Stomach (tissue), 8 donors: ENCODE measurements at regions not wholly inside any gene's neighbourhood (a gene's known extent, or its start where the extent isn't known, plus 50 kb on each side); places are given as distances from the start of the nearest gene placed in this dataset.

Experiments
- DNase-seq, 2 donors: peaks; one replicate each; pipeline versions ENCODE4 v3.0.0 to v3.0.0-alpha.2; 2013 to 2019
- H3K27ac ChIP-seq, 5 donors: fragments of 200-600 bp in 4 of 5; sonication (generic) in 4 of 5; one replicate each; pipeline ENCODE4 v1.5.1; 2013 to 2019; ENCODE audit warnings: mild to moderate bottlenecking in 1 of 5, moderate library complexity in 1 of 5
- H3K27me3 ChIP-seq, 3 donors: fragments of 200-600 bp; sonication (generic); one replicate each; pipeline ENCODE4 v1.5.1; 2017 to 2019; ENCODE audit warnings: mixed run types in 1 of 3
- H3K36me3 ChIP-seq, 4 donors: fragments of 200-600 bp; sonication (generic); 1 replicate in 3 of 4; 2 replicates in 1 of 4; pipeline ENCODE4 v1.5.1; 2016 to 2019
- H3K4me1 ChIP-seq, 4 donors: fragments of 200-600 bp; sonication (generic); one replicate each; pipeline ENCODE4 v1.5.1; 2016 to 2019
- H3K4me3 ChIP-seq, 4 donors: fragments of 200-600 bp; sonication (generic) in 3 of 4; one replicate each; pipeline ENCODE4 v1.5.1; 2016 to 2019; ENCODE audit warnings: mild to moderate bottlenecking in 1 of 4
- H3K9me3 ChIP-seq, 4 donors: fragments of 200-600 bp; sonication (generic); one replicate each; pipeline ENCODE4 v1.5.1; 2016 to 2019
- EP300 ChIP-seq: sonication (generic); formaldehyde crosslinking; IDR thresholded peaks from one replicate; pipeline ENCODE4 v1.6.1; 2017; ENCODE audit warnings: antibody characterized with exemption
- POLR2A ChIP-seq, 4 donors: fragments of 450-650 bp; IDR thresholded peaks; one replicate each; pipeline ENCODE4 v1.6.1; 2016; ENCODE audit warnings: antibody characterized with exemption in 4 of 4, control low read depth in 2 of 4, mild to moderate bottlenecking in 1 of 4, moderate library complexity in 1 of 4
- POLR2AphosphoS5 ChIP-seq, 3 donors: sonication (generic); formaldehyde crosslinking; IDR thresholded peaks; one replicate each; pipeline ENCODE4 v1.6.1; 2016; ENCODE audit warnings: antibody characterized with exemption in 3 of 3
- WGBS, 5 donors: extraction: QIAGEN DNeasy Blood & Tissue Kit in 3 of 5; methylation state at CpG; one replicate each; pipeline versions ENCODE4 v1.1.5 to v1.1.7; 2013 to 2018; 5-methylcytosine and 5-hydroxymethylcytosine counted together
- intact Hi-C: fragments of 100-400 bp; cut with DNase I; formaldehyde crosslinking; loops from one replicate; pipeline ENCODE4 v1.15.1; 2023; ENCODE audit warnings: low total_unique reads
- TF ChIP-seq, protein P1 (sequence below), 7 experiments: fragments of 450-650 bp in 4 of 7; fragments of 200-600 bp in 3 of 7; sonication (generic) in 3 of 7; IDR thresholded peaks; one replicate each; pipeline ENCODE4 v1.5.1; 2016 to 2019; ENCODE audit warnings: antibody characterized with exemption in 7 of 7, control low read depth in 2 of 7, mild to moderate bottlenecking in 1 of 7
- donor health status: healthy with polysubstance abuse.
- donor health status: Bipolar disorder and iron deficiency.
- donor health status: healthy.

DNA sequence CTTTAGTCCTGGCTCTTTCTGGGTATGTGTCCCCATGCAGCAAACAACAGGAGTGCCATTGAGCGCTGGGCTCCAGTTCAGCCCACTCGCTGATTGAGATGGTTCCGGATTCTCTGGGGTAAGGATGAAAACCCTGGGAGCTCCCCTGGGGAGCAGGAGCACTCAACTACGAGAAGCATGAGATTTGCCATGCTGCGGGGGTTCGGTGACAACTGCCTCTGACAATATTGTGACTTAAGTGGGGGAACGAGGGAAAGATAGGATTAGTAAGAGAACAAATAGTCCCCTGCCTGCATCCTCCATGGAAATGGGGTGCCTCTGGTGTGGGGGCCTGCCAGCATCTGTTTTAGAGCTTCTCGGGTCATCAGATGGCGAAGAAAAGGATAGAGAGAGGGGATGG lies 123.6 kb upstream of the IPO9 start:
- H3K27ac ChIP-seq = no peak overlapping the region
- H3K9me3 ChIP-seq = no peaks in the 10 kb centered on the region
- WGBS, 5 donors = 80 to 90% (median 86%) methylated on average over 9 of the region's 9 CpGs
- H3K4me1 ChIP-seq = peaks cover 11 to 31% (median 24%) of the 10 kb centered on the region in 4 donors
- H3K27me3 ChIP-seq = no peaks in the 10 kb centered on the region
- H3K36me3 ChIP-seq = no peaks in the 10 kb centered on the region
- intact Hi-C loops = loop anchor here (2.0 kb wide), 1 partner anchor 147 kb away; no protein-coding TSS in a partner anchor
- TF ChIP-seq POLR2A (IDR thresholded peaks at IDR 0.05) (no peak), POLR2AphosphoS5 (IDR thresholded peaks at IDR 0.05) (no peak), EP300 (no peak)
- TF ChIP-seq, protein P1, sequence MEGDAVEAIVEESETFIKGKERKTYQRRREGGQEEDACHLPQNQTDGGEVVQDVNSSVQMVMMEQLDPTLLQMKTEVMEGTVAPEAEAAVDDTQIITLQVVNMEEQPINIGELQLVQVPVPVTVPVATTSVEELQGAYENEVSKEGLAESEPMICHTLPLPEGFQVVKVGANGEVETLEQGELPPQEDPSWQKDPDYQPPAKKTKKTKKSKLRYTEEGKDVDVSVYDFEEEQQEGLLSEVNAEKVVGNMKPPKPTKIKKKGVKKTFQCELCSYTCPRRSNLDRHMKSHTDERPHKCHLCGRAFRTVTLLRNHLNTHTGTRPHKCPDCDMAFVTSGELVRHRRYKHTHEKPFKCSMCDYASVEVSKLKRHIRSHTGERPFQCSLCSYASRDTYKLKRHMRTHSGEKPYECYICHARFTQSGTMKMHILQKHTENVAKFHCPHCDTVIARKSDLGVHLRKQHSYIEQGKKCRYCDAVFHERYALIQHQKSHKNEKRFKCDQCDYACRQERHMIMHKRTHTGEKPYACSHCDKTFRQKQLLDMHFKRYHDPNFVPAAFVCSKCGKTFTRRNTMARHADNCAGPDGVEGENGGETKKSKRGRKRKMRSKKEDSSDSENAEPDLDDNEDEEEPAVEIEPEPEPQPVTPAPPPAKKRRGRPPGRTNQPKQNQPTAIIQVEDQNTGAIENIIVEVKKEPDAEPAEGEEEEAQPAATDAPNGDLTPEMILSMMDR (IDR thresholded peaks at IDR 0.05) = no peak
- no peak for DNase-seq
- H3K4me3 ChIP-seq = no peak overlapping the region

DNA sequence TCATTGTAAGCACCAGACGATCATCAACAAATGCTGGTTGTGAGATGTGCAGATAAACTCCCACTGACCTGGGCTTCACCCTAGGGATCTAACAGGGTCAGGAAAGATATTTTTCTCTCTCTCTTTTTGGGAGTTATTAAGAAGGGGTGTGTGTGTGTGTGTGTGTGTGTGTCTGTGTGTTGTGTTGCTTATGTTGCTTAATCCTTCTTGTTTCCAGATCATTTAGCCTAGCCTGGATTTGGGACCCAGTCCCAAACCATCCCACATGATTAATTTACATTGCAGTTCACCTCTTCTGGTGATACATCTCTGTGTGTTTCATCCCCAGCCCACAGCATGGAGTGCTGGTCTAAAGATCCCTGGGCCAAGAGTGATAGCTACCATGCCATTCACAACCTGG lies 122.8 kb upstream of the IPO9 start:
- Histone ChIP-seq H3K4me1 (peaks cover 11 to 35% (median 26%) of the 10 kb centered on the region in 4 donors), H3K27me3 (no peaks in the 10 kb centered on the region), H3K9me3 (no peaks in the 10 kb centered on the region), H3K27ac (no peak overlapping the region), H3K36me3 (no peaks in the 10 kb centered on the region), H3K4me3 (no peak overlapping the region)
- no peak for TF ChIP-seq POLR2AphosphoS5 (IDR thresholded peaks at IDR 0.05)
- no peak for TF ChIP-seq POLR2A (IDR thresholded peaks at IDR 0.05)
- no peak for TF ChIP-seq EP300
- TF ChIP-seq, protein P1 (IDR thresholded peaks at IDR 0.05) = no peak
- no peak for DNase-seq
- intact Hi-C loops = no loop called here
- 42 to 67% (median 57%) methylated on average over 1 of the region's 1 CpG for WGBS, 5 donors

DNA sequence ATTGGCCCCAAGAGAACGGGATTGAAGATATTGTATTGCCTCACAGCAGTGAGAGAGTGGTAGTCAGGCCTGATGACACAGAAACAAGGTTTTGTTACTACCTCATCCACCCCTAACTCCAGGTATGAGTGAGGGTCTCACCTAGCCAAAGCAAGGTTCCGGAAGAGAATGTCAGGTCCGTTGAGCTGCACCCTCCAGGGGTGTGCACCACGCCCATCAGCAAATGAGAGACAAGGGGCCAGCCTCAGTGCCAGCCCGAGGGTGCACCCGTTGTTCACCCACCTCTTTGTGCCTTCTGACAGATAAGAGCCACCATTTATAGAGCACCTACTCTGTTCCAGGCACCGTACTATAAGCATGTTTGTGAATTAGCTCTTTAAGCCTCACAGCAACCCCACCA lies 121.9 kb upstream of the IPO9 start:
- H3K27me3 ChIP-seq = no peaks in the 10 kb centered on the region
- no peak overlapping the region for H3K27ac ChIP-seq
- TF ChIP-seq, protein P1 (IDR thresholded peaks at IDR 0.05) = no peak
- TF ChIP-seq EP300 (no peak), POLR2AphosphoS5 (IDR thresholded peaks at IDR 0.05) (no peak), POLR2A (IDR thresholded peaks at IDR 0.05) (no peak)
- WGBS, 5 donors = 73 to 91% (median 77%) methylated on average over 7 of the region's 7 CpGs
- no peaks in the 10 kb centered on the region for H3K36me3 ChIP-seq
- no peak overlapping the region for H3K4me3 ChIP-seq
- H3K4me1 ChIP-seq = peaks cover 20 to 43% (median 29%) of the 10 kb centered on the region in 4 donors
- intact Hi-C loops = no loop called here
- DNase-seq = no peak
- no peaks in the 10 kb centered on the region for H3K9me3 ChIP-seq

DNA sequence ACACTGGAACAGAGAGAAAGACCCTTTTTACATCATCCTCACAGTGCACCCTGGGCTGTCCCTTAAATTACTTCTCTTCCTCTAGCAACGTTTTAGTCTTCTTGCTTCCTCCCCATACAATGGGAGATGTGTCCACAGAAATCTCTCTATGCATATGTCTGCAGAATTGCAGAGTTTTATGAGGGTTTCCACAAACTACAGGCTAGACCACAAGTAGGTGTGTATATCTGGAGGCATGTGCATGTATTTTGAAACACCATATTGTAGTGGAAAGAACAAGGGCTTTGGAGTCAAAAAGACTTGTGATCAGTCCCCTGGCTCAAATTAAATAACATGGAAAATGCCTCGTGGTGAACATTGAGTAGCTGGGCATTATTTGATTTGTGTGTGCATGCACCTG lies 121.3 kb upstream of the IPO9 start:
- no peak for TF ChIP-seq POLR2AphosphoS5 (IDR thresholded peaks at IDR 0.05)
- TF ChIP-seq POLR2A (IDR thresholded peaks at IDR 0.05) = no peak
- TF ChIP-seq, protein P1 (IDR thresholded peaks at IDR 0.05) = no peak
- no peak for TF ChIP-seq EP300
- intact Hi-C loops = loop anchor here (2.0 kb wide), 1 partner anchor 85 kb away; no protein-coding TSS in a partner anchor
- Histone ChIP-seq H3K4me3 (no peak overlapping the region), H3K9me3 (no peaks in the 10 kb centered on the region), H3K4me1 (peaks cover 24 to 47% (median 35%) of the 10 kb centered on the region in 4 donors), H3K36me3 (no peaks in the 10 kb centered on the region), H3K27ac (no peak overlapping the region), H3K27me3 (no peaks in the 10 kb centered on the region)
- WGBS, 5 donors = 26 to 51% (median 34%) methylated on average over 2 of the region's 2 CpGs
- DNase-seq = no peak
